ENCODE measurements at regions not wholly inside any gene's neighbourhood (a gene's known extent, or its start where the extent isn't known, plus 50 kb on each side); places are given as distances from the start of the nearest gene placed in this dataset.
"Not testable (repeated sequence)": the region's sequence is repeated elsewhere in the genome, so short reads cannot be mapped to it uniquely, and the experiment has no call there.

- TF ChIP-seq FOXP2 (optimal IDR thresholded peaks at IDR 0.05; ENCODE audit: control extremely low read depth, extremely low read length, insufficient read depth) (no peak), EZH2 (IDR thresholded peaks at IDR 0.05) (no peak), POLR2AphosphoS5 (IDR thresholded peaks at IDR 0.05; ENCODE audit: borderline replicate concordance, low read depth, low read length) (no peak)
- Histone ChIP-seq H3K36me3 (ENCODE audit: insufficient read depth, low read length) (no peaks in the 10 kb centered on the region), H3K9me3 (ENCODE audit: low read depth, low read length) (no peaks in the 10 kb centered on the region), H3K27ac (no peak overlapping the region; the same call in 1 of the 2 replicates), H3K9ac (ENCODE audit: insufficient read length) (no peak overlapping the region), H3K4me3 (no peak overlapping the region)
- no peak for DNase-seq (ENCODE audit: low read depth, low spot score)
These were observed 1059.3 kb downstream of the TMEM121 start for GRCh38 chr14:106585692-106586091.

DNA sequence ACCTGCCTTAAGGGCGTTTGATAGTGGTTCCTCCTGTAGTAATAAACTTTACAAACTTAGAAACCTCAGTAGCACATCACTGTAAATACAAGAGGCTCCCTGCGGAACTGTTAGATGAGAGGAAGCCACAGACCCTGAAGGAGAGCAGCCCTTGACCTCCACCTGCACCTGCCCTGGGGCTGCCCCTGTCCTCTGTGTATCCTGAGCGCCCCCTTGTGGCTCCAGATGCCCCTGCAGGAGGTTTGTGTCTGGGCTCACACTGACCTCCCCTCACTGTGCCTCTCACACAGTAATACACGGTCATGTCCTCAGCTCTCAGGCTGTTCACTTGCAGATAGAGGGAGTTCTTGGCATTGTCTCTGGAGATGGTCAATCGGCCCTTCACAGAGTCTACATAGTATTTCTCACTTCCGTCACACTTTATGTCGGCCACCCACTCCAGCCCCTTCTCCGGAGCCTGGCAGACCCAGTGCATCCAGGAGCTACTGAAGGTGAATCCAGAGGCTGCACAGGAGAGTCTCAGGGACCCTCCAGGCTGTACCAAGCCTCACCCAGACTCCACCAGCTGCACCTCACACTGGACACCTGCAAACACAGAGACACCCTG lies 1059.8 kb downstream of the TMEM121 start:
- no peak overlapping the region for H3K9ac ChIP-seq (ENCODE audit: insufficient read length)
- H3K4me3 ChIP-seq = no peak overlapping the region
- H3K27ac ChIP-seq = no peak overlapping the region
- no peak for DNase-seq (ENCODE audit: low read depth, low spot score)
- TF ChIP-seq POLR2AphosphoS5 (IDR thresholded peaks at IDR 0.05; ENCODE audit: borderline replicate concordance, low read depth, low read length) (no peak), EZH2 (IDR thresholded peaks at IDR 0.05) (no peak), FOXP2 (optimal IDR thresholded peaks at IDR 0.05; ENCODE audit: control extremely low read depth, extremely low read length, insufficient read depth) (no peak)
- H3K9me3 ChIP-seq (ENCODE audit: low read depth, low read length) = no peaks in the 10 kb centered on the region
- no peaks in the 10 kb centered on the region for H3K36me3 ChIP-seq (ENCODE audit: insufficient read depth, low read length)

DNA sequence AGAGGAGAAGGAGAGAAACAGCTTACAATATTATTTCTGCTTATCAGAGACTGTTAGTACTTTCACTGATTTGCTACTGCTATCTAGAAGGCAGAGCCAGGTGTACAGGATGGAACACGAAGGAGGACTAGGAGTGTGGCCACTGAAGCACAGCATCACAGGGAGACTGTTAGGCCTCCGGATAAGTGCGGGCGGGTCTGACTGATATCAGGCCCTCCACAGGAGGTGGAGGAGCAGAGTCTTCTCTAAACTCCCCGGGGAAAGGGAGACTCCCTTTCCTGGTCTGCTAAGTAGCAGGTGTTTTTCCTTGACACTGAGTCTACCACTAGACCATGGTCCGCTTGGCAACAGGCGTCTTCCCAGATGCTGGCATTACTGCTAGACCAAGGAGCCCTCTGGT lies 1065.2 kb downstream of the TMEM121 start:
- H3K9me3 ChIP-seq (ENCODE audit: low read depth, low read length); H3K4me3 ChIP-seq; H3K9ac ChIP-seq (ENCODE audit: insufficient read length); H3K36me3 ChIP-seq (ENCODE audit: insufficient read depth, low read length); DNase-seq (ENCODE audit: low read depth, low spot score): not testable (repeated sequence)
- H3K27ac ChIP-seq = 0 out of 2 replicates have a peak overlapping the region, but pooled peaks have one; percentile 89

DNA sequence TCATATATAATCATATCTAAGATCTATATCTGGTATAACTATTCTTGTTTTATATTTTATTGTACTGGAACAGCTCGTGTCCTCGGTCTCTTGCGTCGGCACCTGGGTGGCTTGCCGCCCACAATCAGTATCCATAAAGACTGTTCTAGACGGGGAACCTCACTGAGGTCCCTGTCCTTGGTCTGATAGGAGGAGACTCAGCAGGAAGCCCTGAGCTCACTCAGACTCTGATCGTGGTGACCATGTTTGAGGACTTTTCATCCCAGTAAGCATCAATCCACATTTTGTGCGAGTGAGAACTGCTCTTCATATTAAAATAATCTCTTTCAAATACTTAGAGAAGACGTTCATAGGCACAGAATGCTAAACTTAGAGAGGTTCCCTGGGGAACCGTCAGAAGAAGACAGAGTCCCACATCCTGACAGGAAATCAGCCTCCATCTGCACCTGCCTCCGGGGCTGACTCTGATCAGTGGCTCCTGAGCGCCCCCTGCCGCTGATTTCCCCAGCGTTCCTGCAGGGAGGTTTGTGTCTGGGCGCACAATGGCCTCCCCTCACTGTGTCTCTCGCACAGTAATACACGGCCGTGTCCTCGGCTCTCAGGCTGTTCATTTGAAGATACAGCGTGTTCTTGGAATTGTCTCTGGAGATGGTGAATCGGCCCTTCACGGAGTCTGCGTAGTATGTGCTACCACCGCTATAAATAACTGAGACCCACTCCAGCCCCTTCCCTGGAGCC lies 1065.9 kb downstream of the TMEM121 start:
- peak overlapping the region; percentile 89 for H3K27ac ChIP-seq
- H3K36me3 ChIP-seq (ENCODE audit: insufficient read depth, low read length); H3K9ac ChIP-seq (ENCODE audit: insufficient read length); H3K9me3 ChIP-seq (ENCODE audit: low read depth, low read length): not testable (repeated sequence)
- H3K4me3 ChIP-seq = peak overlapping the region; percentile 53
- peak; percentile 78 for DNase-seq (ENCODE audit: low read depth, low spot score)

DNA sequence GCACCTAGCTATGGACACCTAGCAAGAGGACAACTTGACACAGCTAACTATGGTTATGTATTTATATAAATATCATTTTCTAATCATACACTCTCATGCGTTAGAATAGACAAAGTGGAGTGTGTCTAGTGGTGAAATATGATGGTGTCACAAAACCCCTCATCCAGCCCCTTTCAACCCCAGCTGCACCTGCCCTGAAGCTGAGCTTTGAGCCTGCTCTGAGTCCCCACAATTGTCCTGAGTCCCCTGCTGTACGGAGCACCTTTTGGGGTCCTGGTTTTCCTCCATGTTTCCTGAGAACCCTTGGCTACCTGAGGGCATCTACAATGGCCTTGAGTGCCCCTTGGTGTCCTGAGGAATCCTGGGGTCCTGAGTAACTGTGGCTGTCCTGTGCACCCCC lies 1072.8 kb downstream of the TMEM121 start:
- Histone ChIP-seq H3K36me3 (ENCODE audit: insufficient read depth, low read length) (no peaks in the 10 kb centered on the region), H3K9ac (ENCODE audit: insufficient read length) (no peak overlapping the region), H3K27ac (no peak overlapping the region), H3K4me3 (no peak overlapping the region), H3K9me3 (ENCODE audit: low read depth, low read length) (no peaks in the 10 kb centered on the region)
- no peak for TF ChIP-seq POLR2AphosphoS5 (IDR thresholded peaks at IDR 0.05; ENCODE audit: borderline replicate concordance, low read depth, low read length)
- TF ChIP-seq EZH2 (IDR thresholded peaks at IDR 0.05) = no peak
- TF ChIP-seq FOXP2 (optimal IDR thresholded peaks at IDR 0.05; ENCODE audit: control extremely low read depth, extremely low read length, insufficient read depth) = no peak
- no peak for DNase-seq (ENCODE audit: low read depth, low spot score)

DNA sequence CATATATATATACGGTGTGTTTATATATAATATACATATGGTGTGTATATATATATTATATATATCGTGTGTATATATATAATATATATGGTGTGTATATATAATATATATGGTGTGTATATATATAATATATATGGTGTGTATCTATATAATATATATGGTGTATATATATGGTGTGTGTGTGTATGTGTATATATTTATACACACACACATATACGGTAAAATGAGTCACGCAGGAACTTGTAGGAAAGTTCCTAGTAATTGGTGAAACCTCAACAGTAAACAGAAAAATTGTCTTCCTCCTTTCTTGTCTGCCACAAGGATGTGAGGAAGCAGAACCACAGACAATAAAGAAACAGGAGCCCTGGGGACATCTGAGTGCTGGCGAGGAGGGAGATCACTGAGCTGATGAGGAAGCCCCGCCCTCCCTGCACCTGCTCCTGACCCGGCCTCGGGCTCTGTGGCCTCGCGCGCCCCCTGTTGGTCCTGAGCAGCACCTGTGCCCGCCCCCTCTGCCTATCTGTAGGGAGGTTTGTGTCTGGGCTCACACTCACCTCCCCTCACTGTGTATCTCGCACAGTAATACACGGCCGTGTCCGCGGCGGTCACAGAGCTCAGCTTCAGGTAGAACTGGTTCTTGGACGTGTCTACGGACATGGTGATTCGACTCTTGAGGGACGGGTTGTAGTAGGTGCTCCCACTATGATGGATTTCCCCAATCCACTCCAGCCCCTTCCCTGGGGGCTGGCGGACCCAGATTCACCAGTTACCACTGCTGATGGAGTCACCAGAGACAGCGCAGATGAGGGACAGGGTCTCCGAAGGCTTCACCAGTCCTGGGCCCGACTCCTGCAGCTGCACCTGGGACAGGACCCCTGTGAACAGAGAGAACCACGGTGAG lies 1079.4 kb downstream of the TMEM121 start:
- DNase-seq (ENCODE audit: low read depth, low spot score) = no peak

GRCh38 chr14:106606936-106607335 lies 1080.6 kb downstream of the TMEM121 start:
- no peak for DNase-seq (ENCODE audit: low read depth, low spot score)
- no peaks in the 10 kb centered on the region for H3K9me3 ChIP-seq (ENCODE audit: low read depth, low read length)
- TF ChIP-seq EZH2 (IDR thresholded peaks at IDR 0.05) = no peak
- TF ChIP-seq POLR2AphosphoS5 (IDR thresholded peaks at IDR 0.05; ENCODE audit: borderline replicate concordance, low read depth, low read length) = no peak
- TF ChIP-seq FOXP2 (optimal IDR thresholded peaks at IDR 0.05; ENCODE audit: control extremely low read depth, extremely low read length, insufficient read depth) = no peak

More for the DNA sequence above, 1079.4 kb downstream of the TMEM121 start:
- Histone ChIP-seq H3K27ac (no peak overlapping the region), H3K4me3 (no peak overlapping the region), H3K9me3 (ENCODE audit: low read depth, low read length) (no peaks in the 10 kb centered on the region), H3K9ac (ENCODE audit: insufficient read length) (no peak overlapping the region), H3K36me3 (ENCODE audit: insufficient read depth, low read length) (no peaks in the 10 kb centered on the region)
- TF ChIP-seq EZH2 (IDR thresholded peaks at IDR 0.05) (no peak), POLR2AphosphoS5 (IDR thresholded peaks at IDR 0.05; ENCODE audit: borderline replicate concordance, low read depth, low read length) (no peak), FOXP2 (optimal IDR thresholded peaks at IDR 0.05; ENCODE audit: control extremely low read depth, extremely low read length, insufficient read depth) (no peak)

GRCh38 chr14:106610691-106611090 lies 1084.3 kb downstream of the TMEM121 start:
- Histone ChIP-seq H3K27ac (no peak overlapping the region), H3K36me3 (ENCODE audit: insufficient read depth, low read length) (no peaks in the 10 kb centered on the region), H3K9me3 (ENCODE audit: low read depth, low read length) (no peaks in the 10 kb centered on the region), H3K4me3 (no peak overlapping the region), H3K9ac (ENCODE audit: insufficient read length) (no peak overlapping the region)
- no peak for DNase-seq (ENCODE audit: low read depth, low spot score)
- TF ChIP-seq EZH2 (IDR thresholded peaks at IDR 0.05) (no peak), FOXP2 (optimal IDR thresholded peaks at IDR 0.05; ENCODE audit: control extremely low read depth, extremely low read length, insufficient read depth) (no peak), POLR2AphosphoS5 (IDR thresholded peaks at IDR 0.05; ENCODE audit: borderline replicate concordance, low read depth, low read length) (no peak)

More at GRCh38 chr14:106606936-106607335, 1080.6 kb downstream of the TMEM121 start:
- H3K36me3 ChIP-seq (ENCODE audit: insufficient read depth, low read length) = no peaks in the 10 kb centered on the region
- H3K27ac ChIP-seq = no peak overlapping the region
- no peak overlapping the region for H3K9ac ChIP-seq (ENCODE audit: insufficient read length)
- H3K4me3 ChIP-seq = no peak overlapping the region

All from SK-N-MC (cell line).